ENCODE measurements at regions not wholly inside any gene's neighbourhood (a gene's known extent, or its start where the extent isn't known, plus 50 kb on each side); places are given as distances from the start of the nearest gene placed in this dataset.
A peak's percentile ranks its signal among the peaks of the same experiment; 100 is the strongest.

GRCh38 chr2:151085181-151085611 is 176.5 kb downstream of the RBM43 start:
- no peak for DNase-seq (ENCODE audit: low read depth in 2 of 2)

GRCh38 chr2:151083856-151084795 is 177.5 kb downstream of the RBM43 start:
- DNase-seq (ENCODE audit: low read depth in 2 of 2) = no peak

GRCh38 chr2:151078889-151079288 is 182.8 kb downstream of the RBM43 start:
- DNase-seq (ENCODE audit: low read depth in 2 of 2) = no peak

DNA sequence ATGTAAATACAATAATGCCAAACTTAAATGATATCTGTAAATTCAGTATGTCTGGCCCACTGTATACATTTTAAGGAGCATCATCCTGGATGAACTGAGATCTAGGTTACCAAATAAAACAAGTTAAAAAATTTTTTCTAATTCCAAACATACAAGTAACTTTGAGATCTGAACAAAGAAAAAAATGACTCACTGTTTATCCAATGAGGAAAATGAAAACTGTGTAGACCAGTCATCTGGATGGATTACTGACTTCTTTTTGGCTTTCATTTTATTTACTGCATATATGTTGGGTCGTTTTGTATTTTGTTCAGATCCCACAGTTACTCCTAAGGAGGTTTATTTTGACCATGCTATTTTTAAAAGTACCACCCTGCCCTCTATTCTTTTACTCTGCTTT is 189.8 kb downstream of the RBM43 start:
- no peak for DNase-seq (ENCODE audit: low read depth in 2 of 2)

DNA sequence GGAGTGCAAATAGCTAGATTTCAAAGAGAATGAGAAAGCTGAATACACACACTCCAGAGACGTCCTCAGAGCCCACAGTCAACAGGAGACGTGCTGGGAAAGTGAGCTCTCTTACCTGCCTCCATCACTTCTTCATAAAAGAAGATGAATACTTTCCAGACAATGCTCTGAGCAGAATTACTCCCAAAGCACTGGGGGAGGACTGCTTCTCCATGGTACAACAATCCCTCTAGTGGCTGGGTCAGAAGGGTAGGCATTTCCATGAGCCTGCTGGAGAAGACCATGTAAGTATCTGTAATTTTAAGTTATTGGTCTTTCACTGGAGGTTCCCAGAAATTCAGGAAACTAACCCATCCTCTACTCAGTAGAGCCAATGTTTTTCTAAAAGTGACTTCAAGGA is 190.3 kb downstream of the RBM43 start:
- DNase-seq (ENCODE audit: low read depth in 2 of 2) = no peak

GRCh38 chr2:151070253-151070652 is 191.4 kb downstream of the RBM43 start:
- DNase-seq (ENCODE audit: low read depth in 2 of 2) = no peak

GRCh38 chr2:151067658-151068369 is 193.8 kb downstream of the RBM43 start:
- DNase-seq (ENCODE audit: low read depth in 2 of 2) = no peak

- DNase-seq (ENCODE audit: low read depth in 2 of 2) = no peak
Measured at GRCh38 chr2:151063271-151063670, 198.4 kb downstream of the RBM43 start.

DNA sequence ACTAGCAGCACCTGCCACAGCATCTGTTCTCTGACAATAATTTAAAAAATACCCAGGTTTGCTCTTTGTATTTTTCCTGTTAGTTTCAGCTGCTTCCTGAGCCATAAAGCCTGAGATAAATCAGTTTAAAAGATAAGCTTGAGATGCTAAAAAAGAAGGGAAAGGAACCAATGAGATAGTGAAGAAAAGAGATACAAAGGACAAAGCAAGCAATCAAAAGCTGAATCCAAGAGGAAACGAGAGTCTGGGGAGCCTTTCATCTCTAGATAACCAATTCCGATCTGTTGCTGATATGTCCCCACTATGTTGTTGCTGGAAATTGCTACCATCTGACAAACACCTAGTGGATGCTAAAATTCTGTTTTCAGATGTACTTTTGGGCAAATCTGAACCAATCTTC is 201.4 kb downstream of the RBM43 start:
- no peak for DNase-seq (ENCODE audit: low read depth in 2 of 2)

GRCh38 chr2:151056870-151057269 is 204.8 kb downstream of the RBM43 start:
- no peak for DNase-seq (ENCODE audit: low read depth in 2 of 2)

DNA sequence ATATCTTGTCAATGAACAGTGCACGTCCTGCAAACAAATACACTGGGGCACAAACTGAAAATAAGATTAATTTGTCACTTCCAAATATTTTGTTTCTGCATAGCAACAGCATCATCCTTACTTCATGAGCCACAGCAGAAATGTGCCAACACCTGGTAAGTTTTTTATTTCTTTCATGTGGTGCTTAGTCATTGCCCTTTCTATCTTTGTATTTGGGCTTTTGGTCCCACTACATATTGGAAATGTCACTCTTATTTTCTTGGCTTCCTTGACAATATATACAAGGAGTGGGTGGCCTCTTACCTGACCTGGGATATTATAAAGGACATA is 208.0 kb downstream of the RBM43 start:
- no peak for DNase-seq (ENCODE audit: low read depth in 2 of 2)

GRCh38 chr2:151052850-151053660 is 208.6 kb downstream of the RBM43 start:
- no peak for DNase-seq (ENCODE audit: low read depth in 2 of 2)

DNA sequence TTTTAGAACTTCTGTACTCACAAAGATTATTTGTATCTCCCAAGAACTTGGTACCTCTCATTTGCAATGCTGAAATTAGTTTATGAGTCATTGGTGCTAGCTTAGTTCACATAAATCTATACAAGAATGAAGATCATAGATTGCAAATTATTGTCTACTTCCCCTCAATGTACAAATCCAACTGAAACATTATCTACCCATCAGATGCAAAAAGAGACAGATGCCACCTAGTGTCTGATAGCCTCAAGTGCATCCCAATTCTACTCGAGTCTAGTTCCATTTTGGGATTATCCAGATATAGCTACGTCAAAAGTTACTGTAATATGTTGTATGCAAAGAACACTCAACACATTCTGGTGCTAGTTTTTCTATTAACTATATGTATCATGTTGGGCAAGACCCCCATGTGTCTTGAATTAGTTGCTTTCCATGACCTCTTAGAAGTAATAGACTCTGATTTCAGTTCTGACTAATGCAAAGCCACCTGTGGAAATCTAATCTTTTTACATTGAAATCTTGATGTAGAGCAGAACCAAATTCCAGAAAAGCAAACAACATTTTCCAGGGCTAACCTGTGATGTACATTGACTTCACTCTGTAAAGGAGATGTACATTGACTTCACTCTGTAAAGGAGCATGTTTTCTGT is 210.0 kb downstream of the RBM43 start:
- peak in 1 of 2 experiments; percentile 9 for DNase-seq (ENCODE audit: low read depth in 2 of 2)

- DNase-seq (ENCODE audit: low read depth in 2 of 2) = no peak
Measured at GRCh38 chr2:151049746-151050145, 211.9 kb downstream of the RBM43 start.

- no peak for DNase-seq (ENCODE audit: low read depth in 2 of 2)
Measured at GRCh38 chr2:151048331-151049054, 213.2 kb downstream of the RBM43 start.

GRCh38 chr2:151043484-151043883 is 218.2 kb downstream of the RBM43 start:
- DNase-seq (ENCODE audit: low read depth in 2 of 2) = no peak

GRCh38 chr2:151042964-151043363 is 218.7 kb downstream of the RBM43 start:
- no peak for DNase-seq (ENCODE audit: low read depth in 2 of 2)

DNA sequence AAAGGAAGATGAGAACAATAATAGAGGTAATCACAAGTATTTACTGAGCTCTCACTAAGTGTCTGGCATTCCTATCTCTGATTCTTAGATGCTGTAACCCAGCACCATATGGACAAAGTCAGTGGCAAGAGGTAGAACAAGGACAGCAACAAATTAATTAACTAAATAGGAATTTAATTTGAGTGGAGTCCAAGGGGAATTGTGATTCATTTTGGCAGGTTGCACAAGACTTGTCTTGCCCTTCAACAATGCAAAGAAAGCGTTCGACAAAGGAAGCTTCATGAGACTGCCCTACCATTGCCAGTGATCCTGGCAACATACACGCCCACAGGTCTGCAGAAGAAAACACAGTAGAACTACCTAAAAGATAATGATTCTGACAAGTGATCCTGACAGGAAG is 221.6 kb downstream of the RBM43 start:
- DNase-seq (ENCODE audit: low read depth in 2 of 2) = no peak

GRCh38 chr2:151038516-151038915 is 223.1 kb downstream of the RBM43 start:
- no peak for DNase-seq (ENCODE audit: low read depth in 2 of 2)

DNA sequence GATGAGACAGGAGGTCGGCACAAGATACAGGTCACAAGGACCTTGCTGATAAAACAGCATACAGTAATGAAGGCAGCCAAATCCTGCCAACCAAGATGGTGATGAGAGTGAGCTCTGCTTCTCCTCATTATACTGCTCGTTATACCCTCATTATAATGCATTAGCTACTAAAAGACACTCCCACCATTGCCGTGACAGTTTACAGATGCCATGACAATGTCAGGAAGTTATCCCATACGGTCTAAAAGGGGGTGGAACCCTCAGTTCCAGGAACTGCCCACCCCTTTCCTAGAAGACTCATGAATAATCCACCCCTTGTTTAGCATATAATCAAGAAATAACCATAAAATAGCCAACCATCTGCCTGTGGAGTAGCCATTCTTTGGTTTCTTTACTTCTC is 224.2 kb downstream of the RBM43 start:
- DNase-seq (ENCODE audit: low read depth in 2 of 2) = no peak

All from stimulated activated CD4-positive, alpha-beta T cell treated with anti-CD3 and anti-CD28 coated beads, Interleukin-12 subunit alpha, Interleukin-12 subunit beta, amount 100 ng/mL, for 24 hours (primary cell).